Caco-2 (cell line): ENCODE measurements at regions not wholly inside any gene's neighbourhood (a gene's known extent, or its start where the extent isn't known, plus 50 kb on each side); places are given as distances from the start of the nearest gene placed in this dataset.
"Not testable (repeated sequence)": the region's sequence is repeated elsewhere in the genome, so short reads cannot be mapped to it uniquely, and the experiment has no call there.

Source experiments
- BruUV-seq: library from RNA; stranded (reverse); fragments of 400-500 nt; replicated peaks from 2 replicates; lab custom pipeline; 2021; lab: Mats Ljungman, UMichigan
- CTCF ChIA-PET: fragments of 300-600 bp; sonication (Branson Sonifier 250); formaldehyde crosslinking; loops from one replicate; lab custom pipeline; 2022; ENCODE audit warnings: antibody characterized with exemption; lab: Charles Lee
- POLR2A ChIA-PET: fragments of 300-600 bp; sonication (Branson Sonifier 250); formaldehyde crosslinking; loops from one replicate; lab custom pipeline; 2022; ENCODE audit warnings: antibody characterized with exemption; lab: Charles Lee
- DNase-seq, 2 experiments: peaks; one replicate each; pipeline versions ENCODE4 v3.0.0 to v3.0.0-alpha.2; 2020 to 2022
- H3K27me3 ChIP-seq: replicated peaks from 2 replicates; pipeline ENCODE4 v1.6.0; 2011; ENCODE audit warnings: low read length; ENCODE audit not compliant: control insufficient read depth, insufficient read depth
- H3K36me3 ChIP-seq: 2 replicates; pipeline ENCODE4 v1.5.1; 2011; ENCODE audit warnings: low read length; ENCODE audit not compliant: control insufficient read depth, insufficient read depth
- H3K4me1 ChIP-seq: fragments of 250-450 bp; sonication (Bioruptor Pico); 2 replicates; pipeline ENCODE4 v1.5.1; 2020; ENCODE audit warnings: mild to moderate bottlenecking
- H3K4me3 ChIP-seq: 2 replicates; pipeline ENCODE4 v1.5.1; 2011; ENCODE audit warnings: low read depth, mild to moderate bottlenecking, control low read depth, low read length
- H3K9me3 ChIP-seq: fragments of 250-450 bp; sonication (Bioruptor Pico); 2 replicates; pipeline ENCODE4 v1.5.1; 2020; ENCODE audit warnings: mild to moderate bottlenecking, moderate library complexity
- H3K27ac Mint-ChIP-seq: one replicate; pipeline ENCODE4 v1.8.0; 2022; ENCODE audit warnings: mixed read lengths; ENCODE audit not compliant: unreplicated experiment
- H3K27me3 Mint-ChIP-seq: one replicate; pipeline ENCODE4 v1.8.0; 2022; ENCODE audit warnings: mixed read lengths; ENCODE audit not compliant: insufficient read depth, unreplicated experiment
- H3K36me3 Mint-ChIP-seq: one replicate; pipeline ENCODE4 v1.8.0; 2022; ENCODE audit warnings: mild to moderate bottlenecking, mixed read lengths; ENCODE audit not compliant: insufficient read depth, unreplicated experiment
- H3K4me1 Mint-ChIP-seq: one replicate; pipeline ENCODE4 v1.8.0; 2022; ENCODE audit warnings: low read depth, mixed read lengths; ENCODE audit not compliant: unreplicated experiment
- H3K4me3 Mint-ChIP-seq: one replicate; pipeline ENCODE4 v1.8.0; 2022; ENCODE audit warnings: mild to moderate bottlenecking, moderate library complexity, mixed read lengths; ENCODE audit not compliant: unreplicated experiment
- H3K9me3 Mint-ChIP-seq: one replicate; pipeline ENCODE4 v1.8.0; 2022; ENCODE audit warnings: mixed read lengths; ENCODE audit not compliant: unreplicated experiment
- CTCF ChIP-seq, 2 experiments: fragments of 200-600 bp in 1 of 2; IDR thresholded peaks; 1 replicate in 1 of 2; 2 replicates in 1 of 2; pipeline versions ENCODE4 v1.5.1 to v1.8.0; 2011 to 2022; ENCODE audit warnings: antibody characterized with exemption in 1 of 2, control low read depth in 1 of 2, inconsistent platforms in 1 of 2, low read depth in 1 of 2, low read length in 1 of 2, mild to moderate bottlenecking in 1 of 2, moderate library complexity in 1 of 2; ENCODE audit not compliant: insufficient read depth in 1 of 2, severe bottlenecking in 1 of 2, unreplicated experiment in 1 of 2
- intact Hi-C: fragments of 100-400 bp; cut with micrococcal nuclease; formaldehyde crosslinking; loops from one replicate; pipeline ENCODE4 v1.10.0; 2022; ENCODE audit not compliant: unreplicated experiment

GRCh38 chr1:234763367-234763766 is 153.4 kb upstream of the IRF2BP2 start:
- H3K9me3 Mint-ChIP-seq = peaks cover 9% of the 10 kb centered on the region
- Histone ChIP-seq H3K27me3 (no peaks in the 10 kb centered on the region), H3K4me1 (peaks cover 27% of the 10 kb centered on the region), H3K36me3 (no peaks in the 10 kb centered on the region), H3K4me3 (no peak overlapping the region), H3K9me3 (no peaks in the 10 kb centered on the region)
- H3K4me3 Mint-ChIP-seq = no peak overlapping the region
- DNase-seq = no peak
- TF ChIP-seq CTCF (IDR thresholded peaks at IDR 0.05; ENCODE audit: insufficient read depth in 1 of 2, low read depth in 1 of 2, low read length in 1 of 2, severe bottlenecking in 1 of 2, unreplicated experiment in 1 of 2) = no peak
- intact Hi-C loops = no loop called here
- peaks cover 19% of the 10 kb centered on the region for H3K4me1 Mint-ChIP-seq
- H3K36me3 Mint-ChIP-seq = no peaks in the 10 kb centered on the region
- BruUV-seq = no TSS peak
- no peaks in the 10 kb centered on the region for H3K27me3 Mint-ChIP-seq
- ChIA-PET CTCF (interaction anchor here (0.7 kb wide), 1 partner anchor 18 kb away, joined by 3 read pairs; no protein-coding TSS in a partner anchor), POLR2A (interaction anchor here (0.6 kb wide), 1 partner anchor 236 kb away, joined by 3 read pairs; no protein-coding TSS in a partner anchor)
- H3K27ac Mint-ChIP-seq = no peak overlapping the region

DNA sequence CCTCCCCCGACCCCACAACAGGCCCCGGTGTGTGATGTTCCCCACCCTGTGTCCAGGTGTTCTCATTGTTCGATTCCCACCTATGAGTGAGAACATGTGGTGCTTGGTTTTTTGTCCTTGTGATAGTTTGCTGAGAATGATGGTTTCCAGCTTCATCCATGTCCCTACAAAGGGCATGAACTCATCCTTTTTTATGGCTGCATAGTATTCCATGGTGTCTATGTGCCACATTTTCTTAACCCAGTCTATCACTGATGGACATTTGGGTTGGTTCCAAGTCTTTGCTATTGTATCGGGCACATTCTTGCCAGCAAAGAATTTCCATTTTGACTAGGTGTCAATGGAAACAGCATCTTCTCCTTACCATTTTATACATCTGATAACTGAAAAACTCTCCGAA is 152.1 kb upstream of the IRF2BP2 start:
- BruUV-seq, H3K4me1 Mint-ChIP-seq, H3K27me3 ChIP-seq, H3K27ac Mint-ChIP-seq, CTCF ChIA-PET, H3K4me3 Mint-ChIP-seq, H3K4me3 ChIP-seq, POLR2A ChIA-PET, H3K36me3 ChIP-seq, H3K9me3 Mint-ChIP-seq, DNase-seq, H3K9me3 ChIP-seq, intact Hi-C loops, H3K36me3 Mint-ChIP-seq, H3K27me3 Mint-ChIP-seq: not testable (repeated sequence)
- H3K4me1 ChIP-seq = peaks cover 15% of the 10 kb centered on the region

- H3K36me3 Mint-ChIP-seq = no peaks in the 10 kb centered on the region
- H3K9me3 Mint-ChIP-seq = peaks cover 9% of the 10 kb centered on the region
- no peaks in the 10 kb centered on the region for H3K4me1 Mint-ChIP-seq
- ChIA-PET CTCF (no interaction called here), POLR2A (no interaction called here)
- no TSS peak for BruUV-seq
- Histone ChIP-seq H3K36me3 (no peaks in the 10 kb centered on the region), H3K4me1 (peaks cover 6% of the 10 kb centered on the region; the same call in 1 of the 2 replicates), H3K9me3 (no peaks in the 10 kb centered on the region), H3K4me3 (no peak overlapping the region), H3K27me3 (no peaks in the 10 kb centered on the region)
- intact Hi-C loops = no loop called here
- no peak overlapping the region for H3K4me3 Mint-ChIP-seq
- TF ChIP-seq CTCF (IDR thresholded peaks at IDR 0.05; ENCODE audit: insufficient read depth in 1 of 2, low read depth in 1 of 2, low read length in 1 of 2, severe bottlenecking in 1 of 2, unreplicated experiment in 1 of 2) = no peak
- DNase-seq = no peak
- no peak overlapping the region for H3K27ac Mint-ChIP-seq
- H3K27me3 Mint-ChIP-seq = no peaks in the 10 kb centered on the region
Observed at GRCh38 chr1:234760303-234760723, 150.3 kb upstream of the IRF2BP2 start.

DNA sequence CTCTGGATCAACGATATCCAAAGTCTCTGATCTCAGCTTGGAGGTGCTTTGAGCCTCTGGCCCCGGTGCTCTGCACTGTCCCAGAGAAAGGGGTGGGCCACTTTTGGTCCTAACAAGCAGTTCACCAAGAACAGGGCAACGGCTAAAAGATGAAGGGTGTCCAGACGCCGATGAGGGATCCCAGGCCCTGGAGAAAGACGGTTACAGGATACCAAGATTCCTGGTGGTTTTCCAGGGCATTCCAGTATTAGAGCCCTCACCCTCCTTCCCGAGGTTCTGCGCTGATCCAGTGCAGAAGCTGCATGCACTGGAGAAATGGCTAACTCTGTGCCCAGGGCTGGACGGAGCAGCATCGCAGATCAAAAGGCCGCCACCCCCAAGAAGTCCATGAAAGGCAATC is 149.9 kb upstream of the IRF2BP2 start:
- no peak for TF ChIP-seq CTCF (IDR thresholded peaks at IDR 0.05; ENCODE audit: insufficient read depth in 1 of 2, low read depth in 1 of 2, low read length in 1 of 2, severe bottlenecking in 1 of 2, unreplicated experiment in 1 of 2)
- no peak for DNase-seq
- Mint-ChIP-seq H3K27ac (no peak overlapping the region), H3K4me1 (no peaks in the 10 kb centered on the region), H3K36me3 (no peaks in the 10 kb centered on the region), H3K4me3 (no peak overlapping the region), H3K9me3 (peaks cover 9% of the 10 kb centered on the region), H3K27me3 (no peaks in the 10 kb centered on the region)
- no peak overlapping the region for H3K4me3 ChIP-seq
- no peaks in the 10 kb centered on the region for H3K9me3 ChIP-seq
- ChIA-PET POLR2A (no interaction called here), CTCF (no interaction called here)
- BruUV-seq = no TSS peak
- intact Hi-C loops = no loop called here
- no peaks in the 10 kb centered on the region for H3K36me3 ChIP-seq
- peaks cover 6% of the 10 kb centered on the region; the same call in 1 of the 2 replicates for H3K4me1 ChIP-seq
- H3K27me3 ChIP-seq = no peaks in the 10 kb centered on the region
